GM18517 (cell line): ENCODE measurements at regions not wholly inside any gene's neighbourhood (a gene's known extent, or its start where the extent isn't known, plus 50 kb on each side); places are given as distances from the start of the nearest gene placed in this dataset.

Experiments
- ATAC-seq: cut with Tn5 transposase; IDR thresholded peaks from one replicate; pipeline ENCODE4 v1.9.1; 2021; ENCODE audit warnings: mild to moderate bottlenecking, moderate library complexity; ENCODE audit not compliant: unreplicated experiment

- no peak for ATAC-seq
Observed at GRCh38 chr14:41409806-41410205, 196.9 kb upstream of the LRFN5 start.

GRCh38 chr14:41404126-41404525, 202.6 kb upstream of the LRFN5 start:
- ATAC-seq: no peak

- ATAC-seq: no peak
Observed at GRCh38 chr14:41403360-41403759, 203.3 kb upstream of the LRFN5 start.

GRCh38 chr14:41397926-41398325, 208.8 kb upstream of the LRFN5 start:
- ATAC-seq: no peak

- ATAC-seq: no peak
Observed at GRCh38 chr14:41393512-41393911, 213.2 kb upstream of the LRFN5 start.

GRCh38 chr14:41392226-41392625, 214.4 kb upstream of the LRFN5 start:
- no peak for ATAC-seq

GRCh38 chr14:41389355-41389754, 217.3 kb upstream of the LRFN5 start:
- no peak for ATAC-seq

GRCh38 chr14:41385797-41386196, 220.9 kb upstream of the LRFN5 start:
- no peak for ATAC-seq

- ATAC-seq: no peak
Observed at GRCh38 chr14:41380017-41380416, 226.7 kb upstream of the LRFN5 start.

- ATAC-seq: no peak
Observed at GRCh38 chr14:41378526-41378925, 228.2 kb upstream of the LRFN5 start.

GRCh38 chr14:41377932-41378331, 228.7 kb upstream of the LRFN5 start:
- ATAC-seq: no peak

GRCh38 chr14:41374092-41374491, 232.6 kb upstream of the LRFN5 start:
- ATAC-seq: no peak

GRCh38 chr14:41362139-41362538, 244.5 kb upstream of the LRFN5 start:
- ATAC-seq: no peak

- ATAC-seq: no peak
Observed at GRCh38 chr14:41360126-41360525, 246.6 kb upstream of the LRFN5 start.

- ATAC-seq: no peak
Observed at GRCh38 chr14:41355866-41356265, 250.8 kb upstream of the LRFN5 start.

GRCh38 chr14:41350476-41350875, 256.2 kb upstream of the LRFN5 start:
- no peak for ATAC-seq

GRCh38 chr14:41349289-41349910, 257.3 kb upstream of the LRFN5 start:
- no peak for ATAC-seq

GRCh38 chr14:41343857-41344256, 262.8 kb upstream of the LRFN5 start:
- no peak for ATAC-seq

GRCh38 chr14:41313196-41313595, 293.5 kb upstream of the LRFN5 start:
- no peak for ATAC-seq

- no peak for ATAC-seq
Observed at GRCh38 chr14:41303506-41303905, 303.2 kb upstream of the LRFN5 start.

GRCh38 chr14:41302776-41303175, 303.9 kb upstream of the LRFN5 start:
- no peak for ATAC-seq

GRCh38 chr14:41299924-41300323, 306.8 kb upstream of the LRFN5 start:
- ATAC-seq: no peak

GRCh38 chr14:41298328-41298690, 308.4 kb upstream of the LRFN5 start:
- ATAC-seq: no peak
